ENCODE measurements at regions not wholly inside any gene's neighbourhood (a gene's known extent, or its start where the extent isn't known, plus 50 kb on each side); places are given as distances from the start of the nearest gene placed in this dataset.

- no peaks in the 10 kb centered on the region for H3K27me3 ChIP-seq (ENCODE audit: control insufficient read depth, insufficient read depth, low read length)
- DNase-seq (ENCODE audit: low read depth), result no peak
- FAIRE-seq, result no peak
- no peaks in the 10 kb centered on the region for H3K36me3 ChIP-seq (ENCODE audit: control insufficient read depth, insufficient read depth, low read length)
- no peak overlapping the region for H3K4me3 ChIP-seq (ENCODE audit: low read depth, low read length)
- TF ChIP-seq CTCF (IDR thresholded peaks at IDR 0.05; ENCODE audit: insufficient read depth, low read length, severe bottlenecking), result no peak
These were observed 1221.1 kb upstream of the ACVR2A start for GRCh38 chr2:146623771-146624170.

- DNase-seq (ENCODE audit: low read depth) (no peak), FAIRE-seq (no peak)
- no peaks in the 10 kb centered on the region for H3K27me3 ChIP-seq (ENCODE audit: control insufficient read depth, insufficient read depth, low read length)
- TF ChIP-seq CTCF (IDR thresholded peaks at IDR 0.05; ENCODE audit: insufficient read depth, low read length, severe bottlenecking), result no peak
- H3K4me3 ChIP-seq (ENCODE audit: low read depth, low read length), result no peak overlapping the region
- no peaks in the 10 kb centered on the region for H3K36me3 ChIP-seq (ENCODE audit: control insufficient read depth, insufficient read depth, low read length)
These were observed 1223.2 kb upstream of the ACVR2A start for GRCh38 chr2:146621656-146622055.

- Histone ChIP-seq H3K36me3 (ENCODE audit: control insufficient read depth, insufficient read depth, low read length) (no peaks in the 10 kb centered on the region), H3K4me3 (ENCODE audit: low read depth, low read length) (no peak overlapping the region), H3K27me3 (ENCODE audit: control insufficient read depth, insufficient read depth, low read length) (no peaks in the 10 kb centered on the region)
- no peak for FAIRE-seq
- TF ChIP-seq CTCF (IDR thresholded peaks at IDR 0.05; ENCODE audit: insufficient read depth, low read length, severe bottlenecking), result no peak
- DNase-seq (ENCODE audit: low read depth), result no peak
These were observed 1229.1 kb upstream of the ACVR2A start for GRCh38 chr2:146615778-146616177.

- TF ChIP-seq CTCF (IDR thresholded peaks at IDR 0.05; ENCODE audit: insufficient read depth, low read length, severe bottlenecking), result no peak
- DNase-seq (ENCODE audit: low read depth) (no peak), FAIRE-seq (no peak)
- Histone ChIP-seq H3K36me3 (ENCODE audit: control insufficient read depth, insufficient read depth, low read length) (no peaks in the 10 kb centered on the region), H3K4me3 (ENCODE audit: low read depth, low read length) (no peak overlapping the region), H3K27me3 (ENCODE audit: control insufficient read depth, insufficient read depth, low read length) (no peaks in the 10 kb centered on the region)
These were observed 1236.3 kb upstream of the ACVR2A start for GRCh38 chr2:146608490-146608889.

GRCh38 chr2:146604521-146604920 lies 1240.3 kb upstream of the ACVR2A start:
- no peak overlapping the region for H3K4me3 ChIP-seq (ENCODE audit: low read depth, low read length)
- no peaks in the 10 kb centered on the region for H3K27me3 ChIP-seq (ENCODE audit: control insufficient read depth, insufficient read depth, low read length)
- FAIRE-seq, result no peak
- no peak for DNase-seq (ENCODE audit: low read depth)
- H3K36me3 ChIP-seq (ENCODE audit: control insufficient read depth, insufficient read depth, low read length), result no peaks in the 10 kb centered on the region
- TF ChIP-seq CTCF (IDR thresholded peaks at IDR 0.05; ENCODE audit: insufficient read depth, low read length, severe bottlenecking), result no peak

GRCh38 chr2:146602856-146603255 lies 1242.0 kb upstream of the ACVR2A start:
- no peaks in the 10 kb centered on the region for H3K36me3 ChIP-seq (ENCODE audit: control insufficient read depth, insufficient read depth, low read length)
- no peak overlapping the region for H3K4me3 ChIP-seq (ENCODE audit: low read depth, low read length)
- no peaks in the 10 kb centered on the region for H3K27me3 ChIP-seq (ENCODE audit: control insufficient read depth, insufficient read depth, low read length)
- DNase-seq (ENCODE audit: low read depth) (no peak), FAIRE-seq (no peak)
- TF ChIP-seq CTCF (IDR thresholded peaks at IDR 0.05; ENCODE audit: insufficient read depth, low read length, severe bottlenecking), result no peak

Measured in bronchial epithelial cell (primary cell).